ENCODE measurements at regions not wholly inside any gene's neighbourhood (a gene's known extent, or its start where the extent isn't known, plus 50 kb on each side); places are given as distances from the start of the nearest gene placed in this dataset.

GRCh38 chr4:36915717-36916116 is 328.8 kb upstream of the NWD2 start:
- DNase-seq (ENCODE audit: insufficient read length, low spot score) = no peak
- no peak for FAIRE-seq

GRCh38 chr4:36917413-36917812 is 327.1 kb upstream of the NWD2 start:
- DNase-seq (ENCODE audit: insufficient read length, low spot score) (no peak), FAIRE-seq (no peak)

GRCh38 chr4:36919721-36920120 is 324.8 kb upstream of the NWD2 start:
- no peak for DNase-seq (ENCODE audit: insufficient read length, low spot score)

GRCh38 chr4:36921476-36922216 is 322.9 kb upstream of the NWD2 start:
- no peak for DNase-seq (ENCODE audit: insufficient read length, low spot score)
- FAIRE-seq = no peak

More at GRCh38 chr4:36919721-36920120, 324.8 kb upstream of the NWD2 start:
- FAIRE-seq = no peak

DNA sequence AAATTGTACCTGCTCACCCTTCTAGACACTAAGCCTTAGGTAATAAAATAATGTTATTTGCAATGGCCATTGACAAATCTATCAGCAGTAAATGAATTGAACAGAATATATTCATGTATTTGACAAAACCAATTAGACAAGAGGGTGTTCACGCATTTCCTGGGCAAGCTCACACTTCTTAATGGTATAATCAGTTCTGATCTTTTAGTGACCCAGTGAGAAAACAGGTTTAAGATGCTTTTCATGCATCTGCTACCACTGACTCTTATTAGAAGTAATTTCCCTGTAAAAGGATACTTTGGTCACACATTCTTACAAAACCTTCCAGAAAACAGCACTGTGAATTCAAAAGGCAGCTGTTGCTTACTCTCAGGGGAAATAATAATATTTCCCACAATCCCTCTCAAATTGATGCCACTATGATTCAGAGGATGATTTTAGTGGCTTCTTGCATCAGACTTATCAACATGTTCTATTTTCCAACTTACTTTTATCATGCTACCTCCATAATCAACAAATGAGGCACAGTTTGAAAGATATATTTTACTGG is 313.9 kb upstream of the NWD2 start:
- DNase-seq (ENCODE audit: insufficient read length, low spot score) = no peak
- FAIRE-seq = no peak

DNA sequence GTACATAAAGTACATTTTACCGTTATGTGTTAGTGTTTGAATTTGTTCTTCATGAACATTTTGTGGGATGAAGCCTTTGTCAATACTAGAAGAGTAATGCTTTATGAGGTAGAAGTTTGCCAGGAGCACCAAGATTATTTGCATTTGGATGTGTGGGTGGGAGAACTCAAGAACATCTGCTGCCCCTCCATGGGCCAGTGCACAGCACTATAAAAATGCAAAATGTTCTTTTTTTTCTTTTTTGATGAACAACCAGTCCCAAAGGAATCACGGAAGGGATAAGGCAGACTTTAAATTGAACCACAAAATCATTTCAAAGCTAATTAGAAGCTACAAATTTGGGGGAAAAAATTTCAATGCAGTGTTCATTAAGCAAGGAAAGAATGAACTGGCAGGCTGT is 300.3 kb upstream of the NWD2 start:
- FAIRE-seq (no peak), DNase-seq (ENCODE audit: insufficient read length, low spot score) (no peak)

GRCh38 chr4:36961420-36961819 is 283.1 kb upstream of the NWD2 start:
- DNase-seq (ENCODE audit: insufficient read length, low spot score) (no peak), FAIRE-seq (no peak)

- DNase-seq (ENCODE audit: insufficient read length, low spot score) (no peak), FAIRE-seq (no peak)
Observed at GRCh38 chr4:36966756-36967460, 277.6 kb upstream of the NWD2 start.

- FAIRE-seq = no peak
- DNase-seq (ENCODE audit: insufficient read length, low spot score) = no peak
Observed at GRCh38 chr4:36979533-36979932, 265.0 kb upstream of the NWD2 start.

DNA sequence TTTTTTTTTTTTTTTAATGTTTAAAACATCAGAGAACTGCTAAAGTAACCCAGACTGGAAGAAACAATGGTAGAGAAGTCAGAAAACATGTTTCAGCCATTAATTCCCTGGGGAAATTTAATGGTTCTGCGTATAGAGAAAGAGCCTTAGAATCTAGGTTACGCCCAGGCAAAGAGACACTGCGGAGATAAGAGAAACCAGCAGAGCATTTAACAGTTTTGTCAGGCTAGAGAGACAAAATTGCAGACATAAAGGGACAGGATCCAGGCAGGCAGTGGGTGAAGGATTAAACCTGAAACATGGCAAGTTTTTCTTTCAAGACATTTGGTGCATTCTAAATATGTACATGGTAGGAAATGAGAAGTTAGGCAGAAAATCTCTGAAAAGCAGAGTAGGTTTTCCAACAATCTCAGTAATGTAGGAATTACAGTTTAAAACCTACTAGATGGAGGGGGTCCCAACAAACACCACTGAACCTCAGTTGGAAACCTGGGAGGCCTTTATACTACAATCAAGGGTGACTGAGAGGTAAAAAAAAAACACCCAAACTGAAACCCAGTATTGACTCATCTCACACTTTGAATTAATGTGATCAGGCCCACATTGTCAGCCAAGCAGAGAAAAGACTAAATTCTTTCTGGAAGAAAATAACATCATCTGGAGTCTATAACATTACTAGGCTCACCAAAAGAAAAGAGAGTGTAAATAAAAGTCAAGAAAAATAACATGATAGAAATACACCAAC is 254.2 kb upstream of the NWD2 start:
- DNase-seq (ENCODE audit: insufficient read length, low spot score) (no peak), FAIRE-seq (no peak)

DNA sequence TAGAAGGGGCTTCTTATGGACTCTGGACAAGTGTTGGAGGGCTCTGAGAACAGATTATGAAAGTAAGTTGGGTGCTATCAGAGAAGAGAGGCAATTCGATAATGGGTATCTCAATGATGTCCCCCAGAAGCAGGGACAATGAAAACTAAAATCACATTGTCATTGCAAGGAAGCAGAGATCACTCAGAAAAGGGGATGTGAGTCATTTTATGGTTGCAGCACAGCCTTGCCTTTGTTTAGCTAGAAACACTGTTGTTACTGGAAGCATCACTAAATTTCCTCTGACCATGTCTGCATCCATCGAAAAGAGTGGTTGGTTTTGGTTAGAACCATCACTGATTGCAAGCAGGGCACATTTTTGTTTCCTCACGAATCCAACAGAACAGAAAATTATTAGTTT is 246.8 kb upstream of the NWD2 start:
- FAIRE-seq (no peak), DNase-seq (ENCODE audit: insufficient read length, low spot score) (no peak)

- DNase-seq (ENCODE audit: insufficient read length, low spot score) (no peak), FAIRE-seq (no peak)
Observed at GRCh38 chr4:37000281-37000680, 244.3 kb upstream of the NWD2 start.

GRCh38 chr4:37001688-37002436 is 242.7 kb upstream of the NWD2 start:
- DNase-seq (ENCODE audit: insufficient read length, low spot score) = no peak
- FAIRE-seq = no peak

DNA sequence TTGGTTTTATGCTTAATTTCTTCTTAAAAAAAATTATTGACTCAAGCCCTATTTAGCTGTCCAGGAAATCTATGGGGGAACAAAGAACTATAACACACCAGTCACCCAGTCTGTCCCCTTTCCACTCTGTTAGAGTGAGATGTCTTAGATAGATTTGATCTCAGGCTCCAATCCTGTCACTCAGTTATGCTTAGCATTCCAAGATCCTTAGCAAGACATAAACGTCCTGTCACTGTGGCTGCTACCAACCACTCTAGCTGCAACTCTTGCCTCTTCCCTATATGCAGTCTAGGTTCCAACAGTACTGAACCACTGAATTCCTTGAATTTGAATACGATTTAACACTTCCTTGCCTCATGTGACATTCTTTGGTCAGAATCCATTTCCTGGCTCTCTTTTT is 241.9 kb upstream of the NWD2 start:
- no peak for FAIRE-seq

GRCh38 chr4:37008199-37008598 is 236.3 kb upstream of the NWD2 start:
- FAIRE-seq (no peak), DNase-seq (ENCODE audit: insufficient read length, low spot score) (no peak)

More for the DNA sequence above, 241.9 kb upstream of the NWD2 start:
- DNase-seq (ENCODE audit: insufficient read length, low spot score) = no peak

- DNase-seq (ENCODE audit: insufficient read length, low spot score) = no peak
- no peak for FAIRE-seq
Observed at GRCh38 chr4:37014584-37014983, 230.0 kb upstream of the NWD2 start.

GRCh38 chr4:37015391-37015790 is 229.2 kb upstream of the NWD2 start:
- DNase-seq (ENCODE audit: insufficient read length, low spot score) = no peak
- no peak for FAIRE-seq

- no peak for FAIRE-seq
- no peak for DNase-seq (ENCODE audit: insufficient read length, low spot score)
Observed at GRCh38 chr4:37023504-37023903, 221.0 kb upstream of the NWD2 start.

DNA sequence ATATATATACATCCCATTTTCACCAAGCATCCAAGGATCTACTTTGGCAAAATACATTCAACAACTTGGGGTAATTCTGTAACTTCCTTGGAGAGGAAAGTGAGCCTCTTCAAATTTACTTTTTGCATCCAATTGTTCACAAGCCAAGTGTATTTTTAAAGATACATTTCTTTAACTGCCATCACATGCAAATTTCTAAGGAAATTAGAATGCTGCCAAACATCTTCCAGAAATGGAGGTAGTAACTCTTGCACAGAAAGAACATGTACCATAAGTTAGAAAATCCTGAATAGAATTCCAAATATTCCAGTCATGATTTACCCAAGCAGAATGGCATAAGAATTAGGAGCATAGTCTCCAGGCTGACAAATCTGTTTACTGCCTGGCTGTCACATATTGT is 220.5 kb upstream of the NWD2 start:
- FAIRE-seq (no peak), DNase-seq (ENCODE audit: insufficient read length, low spot score) (no peak)

DNA sequence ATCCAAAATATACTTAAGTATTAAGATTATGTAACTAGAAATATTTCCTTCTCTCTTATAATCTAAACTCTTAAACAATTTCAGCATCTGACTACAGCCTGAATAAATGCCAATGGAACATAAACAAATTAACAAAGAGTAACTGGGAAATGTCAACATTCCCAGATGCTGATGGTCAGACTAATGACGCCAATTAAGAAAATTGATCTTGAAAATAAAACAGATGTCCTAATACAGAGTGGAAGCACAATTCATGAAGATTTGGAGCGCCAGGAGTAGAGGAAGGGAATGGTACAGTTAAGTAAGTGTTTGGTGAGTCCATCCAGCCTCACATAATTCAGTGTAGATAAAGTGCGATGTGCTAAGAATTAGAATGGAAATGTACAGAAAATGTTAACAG is 203.7 kb upstream of the NWD2 start:
- FAIRE-seq = no peak
- DNase-seq (ENCODE audit: insufficient read length, low spot score) = no peak

DNA sequence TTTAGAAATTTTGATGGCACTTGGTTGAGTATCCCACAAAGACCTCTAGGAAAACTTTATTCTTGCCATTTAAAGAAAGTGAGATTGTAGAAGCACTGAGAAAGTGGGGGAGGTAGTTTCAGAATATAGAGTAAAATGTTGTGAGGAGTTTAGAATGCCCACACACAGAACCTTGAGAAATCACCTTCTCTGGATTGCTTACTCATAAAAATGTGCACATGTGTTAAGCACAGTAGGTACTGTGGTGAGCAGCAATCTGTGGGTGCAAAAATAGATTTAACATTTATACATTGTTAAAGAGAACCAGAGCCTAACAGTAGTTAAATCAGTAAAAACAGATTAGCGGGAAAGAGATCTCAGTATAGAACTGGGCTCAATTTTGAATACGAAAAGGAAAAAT is 201.2 kb upstream of the NWD2 start:
- no peak for FAIRE-seq
- DNase-seq (ENCODE audit: insufficient read length, low spot score) = no peak
